ENCODE measurements at regions not wholly inside any gene's neighbourhood (a gene's known extent, or its start where the extent isn't known, plus 50 kb on each side); places are given as distances from the start of the nearest gene placed in this dataset.

DNA sequence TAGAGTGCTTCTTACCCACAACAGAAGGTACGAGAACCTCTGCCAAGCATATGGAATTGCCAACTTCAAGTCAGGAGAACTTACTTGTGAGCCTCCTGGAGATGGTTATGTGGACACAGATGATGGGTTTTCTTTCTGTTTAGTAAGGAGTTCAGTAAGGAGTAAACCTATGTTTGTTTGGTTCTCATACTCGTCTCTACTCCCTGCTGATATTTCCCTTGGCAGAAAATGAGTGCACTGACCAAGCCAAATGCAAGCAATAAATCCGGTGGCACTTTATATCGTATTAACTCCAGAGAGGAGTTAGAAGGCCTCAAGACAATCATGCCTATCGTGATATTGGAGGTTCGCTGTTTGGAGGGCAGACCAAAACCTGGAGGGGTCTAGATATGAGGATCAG lies 83.2 kb upstream of the CYP1B1 start:
- peaks cover 29 to 41% of the 10 kb centered on the region in 2 donors for H3K27me3 Mint-ChIP-seq (ENCODE audit: low read depth in 2 of 2)
- H3K27ac ChIP-seq (ENCODE audit: low read length), result no peak overlapping the region

DNA sequence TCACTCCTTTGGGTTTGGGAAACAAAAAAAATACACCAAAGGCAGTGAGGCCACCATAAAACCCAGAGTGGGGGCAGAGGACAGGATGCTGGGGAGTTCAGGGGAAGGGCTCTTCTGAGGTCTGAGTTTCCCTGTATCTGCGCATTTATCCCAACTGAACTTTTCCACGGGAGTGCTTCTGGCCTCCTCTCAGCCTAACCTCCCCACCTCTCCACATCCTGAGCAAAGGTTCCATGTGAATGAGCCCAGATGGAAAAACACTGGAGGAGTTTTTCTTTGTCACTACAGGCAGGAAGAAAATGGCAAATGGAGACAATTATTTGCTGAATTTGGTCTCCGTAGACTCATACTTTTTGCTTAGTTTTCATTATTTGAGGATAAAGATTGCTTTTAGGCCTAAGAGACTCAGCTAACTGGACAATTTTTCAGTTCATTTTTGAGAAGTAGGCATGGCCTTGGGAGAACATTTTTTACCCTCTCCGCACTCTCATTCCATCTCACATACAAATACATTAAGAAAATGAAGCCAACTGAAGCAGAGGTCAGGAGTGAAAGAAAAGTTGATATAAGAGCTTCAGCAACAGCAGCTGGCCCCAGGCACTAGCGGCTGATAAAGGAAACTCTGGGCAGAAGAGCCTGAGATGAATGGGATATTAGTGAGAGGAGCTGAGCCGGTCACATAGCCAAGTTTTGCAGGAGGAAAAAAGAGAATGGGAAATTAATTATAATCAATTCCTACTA lies 82.6 kb upstream of the CYP1B1 start:
- no peaks in the 10 kb centered on the region for H3K9me3 Mint-ChIP-seq
- H3K4me1 Mint-ChIP-seq, result no peaks in the 10 kb centered on the region
- no peak overlapping the region for H3K4me3 ChIP-seq (ENCODE audit: low read length)
- DNase-seq, result no peak
- H3K27ac Mint-ChIP-seq, result no peak overlapping the region
- H3K27me3 ChIP-seq (ENCODE audit: control insufficient read depth, insufficient read depth, low read length), result peaks cover 3% of the 10 kb centered on the region
- 100% methylated on average over 3 of the region's 6 CpGs for WGBS (ENCODE audit: insufficient coverage)
- no peak for ATAC-seq
- no peaks in the 10 kb centered on the region for H3K4me1 ChIP-seq (ENCODE audit: control insufficient read depth, insufficient read depth, low read length)
- TF ChIP-seq, protein P1, sequence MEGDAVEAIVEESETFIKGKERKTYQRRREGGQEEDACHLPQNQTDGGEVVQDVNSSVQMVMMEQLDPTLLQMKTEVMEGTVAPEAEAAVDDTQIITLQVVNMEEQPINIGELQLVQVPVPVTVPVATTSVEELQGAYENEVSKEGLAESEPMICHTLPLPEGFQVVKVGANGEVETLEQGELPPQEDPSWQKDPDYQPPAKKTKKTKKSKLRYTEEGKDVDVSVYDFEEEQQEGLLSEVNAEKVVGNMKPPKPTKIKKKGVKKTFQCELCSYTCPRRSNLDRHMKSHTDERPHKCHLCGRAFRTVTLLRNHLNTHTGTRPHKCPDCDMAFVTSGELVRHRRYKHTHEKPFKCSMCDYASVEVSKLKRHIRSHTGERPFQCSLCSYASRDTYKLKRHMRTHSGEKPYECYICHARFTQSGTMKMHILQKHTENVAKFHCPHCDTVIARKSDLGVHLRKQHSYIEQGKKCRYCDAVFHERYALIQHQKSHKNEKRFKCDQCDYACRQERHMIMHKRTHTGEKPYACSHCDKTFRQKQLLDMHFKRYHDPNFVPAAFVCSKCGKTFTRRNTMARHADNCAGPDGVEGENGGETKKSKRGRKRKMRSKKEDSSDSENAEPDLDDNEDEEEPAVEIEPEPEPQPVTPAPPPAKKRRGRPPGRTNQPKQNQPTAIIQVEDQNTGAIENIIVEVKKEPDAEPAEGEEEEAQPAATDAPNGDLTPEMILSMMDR (IDR thresholded peaks at IDR 0.05), result no peak
- H3K27ac ChIP-seq (ENCODE audit: low read length), result no peak overlapping the region
- H3K36me3 ChIP-seq (ENCODE audit: control insufficient read depth, insufficient read depth, low read length), result no peaks in the 10 kb centered on the region
- H3K36me3 Mint-ChIP-seq, result no peaks in the 10 kb centered on the region
- no peak overlapping the region for H3K4me3 Mint-ChIP-seq
- no peaks in the 10 kb centered on the region for H3K9me3 ChIP-seq (ENCODE audit: control insufficient read depth, insufficient read depth, low read length)
- intact Hi-C loops (cut with micrococcal nuclease), result no loop called here
- H3K27me3 Mint-ChIP-seq (ENCODE audit: low read depth in 2 of 2), result peaks cover 28 to 41% of the 10 kb centered on the region in 2 donors

More for the DNA sequence above, 83.2 kb upstream of the CYP1B1 start:
- ATAC-seq (no peak), DNase-seq (no peak)
- 88% methylated on average over 6 of the region's 6 CpGs for WGBS (ENCODE audit: insufficient coverage)
- H3K4me3 Mint-ChIP-seq, result no peak overlapping the region
- no peaks in the 10 kb centered on the region for H3K36me3 ChIP-seq (ENCODE audit: control insufficient read depth, insufficient read depth, low read length)
- intact Hi-C loops (cut with micrococcal nuclease), result no loop called here
- no peak overlapping the region for H3K4me3 ChIP-seq (ENCODE audit: low read length)
- peaks cover 3% of the 10 kb centered on the region for H3K27me3 ChIP-seq (ENCODE audit: control insufficient read depth, insufficient read depth, low read length)
- no peaks in the 10 kb centered on the region for H3K9me3 Mint-ChIP-seq
- TF ChIP-seq, protein P1 (IDR thresholded peaks at IDR 0.05), result no peak
- H3K4me1 Mint-ChIP-seq, result no peaks in the 10 kb centered on the region
- no peaks in the 10 kb centered on the region for H3K9me3 ChIP-seq (ENCODE audit: control insufficient read depth, insufficient read depth, low read length)
- H3K4me1 ChIP-seq (ENCODE audit: control insufficient read depth, insufficient read depth, low read length), result no peaks in the 10 kb centered on the region
- no peak overlapping the region for H3K27ac Mint-ChIP-seq
- H3K36me3 Mint-ChIP-seq, result no peaks in the 10 kb centered on the region

DNA sequence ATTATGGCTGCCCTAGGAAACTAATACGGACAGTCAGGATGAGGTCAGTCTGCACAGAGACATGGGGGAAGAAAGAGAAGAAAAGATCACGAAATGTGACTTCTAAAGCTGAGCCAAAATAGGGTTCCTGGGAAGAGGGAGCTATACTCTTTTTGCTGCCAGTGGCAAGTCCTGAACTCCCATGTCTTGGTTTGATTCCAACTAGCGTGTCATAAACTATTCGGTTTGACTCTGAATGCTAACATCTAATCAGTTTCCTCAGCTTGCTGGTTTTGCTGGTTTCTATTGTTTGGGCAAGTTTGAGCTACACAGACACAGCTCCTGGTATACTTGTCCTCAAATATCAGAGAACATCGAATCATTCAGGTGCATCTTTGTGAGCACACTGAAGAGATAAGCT lies 80.5 kb upstream of the CYP1B1 start:
- Mint-ChIP-seq H3K9me3 (no peaks in the 10 kb centered on the region), H3K4me3 (no peak overlapping the region), H3K36me3 (no peaks in the 10 kb centered on the region), H3K27me3 (ENCODE audit: low read depth in 2 of 2) (peaks cover 22 to 31% of the 10 kb centered on the region in 2 donors), H3K27ac (no peak overlapping the region), H3K4me1 (no peaks in the 10 kb centered on the region)
- Histone ChIP-seq H3K27me3 (ENCODE audit: control insufficient read depth, insufficient read depth, low read length) (peaks cover 3% of the 10 kb centered on the region), H3K4me1 (ENCODE audit: control insufficient read depth, insufficient read depth, low read length) (no peaks in the 10 kb centered on the region), H3K9me3 (ENCODE audit: control insufficient read depth, insufficient read depth, low read length) (no peaks in the 10 kb centered on the region), H3K4me3 (ENCODE audit: low read length) (no peak overlapping the region), H3K36me3 (ENCODE audit: control insufficient read depth, insufficient read depth, low read length) (no peaks in the 10 kb centered on the region), H3K27ac (ENCODE audit: low read length) (no peak overlapping the region)
- ATAC-seq (no peak), DNase-seq (no peak)
- intact Hi-C loops (cut with micrococcal nuclease), result no loop called here
- 83% methylated on average over 5 of the region's 5 CpGs for WGBS (ENCODE audit: insufficient coverage)
- TF ChIP-seq, protein P1 (IDR thresholded peaks at IDR 0.05), result no peak

DNA sequence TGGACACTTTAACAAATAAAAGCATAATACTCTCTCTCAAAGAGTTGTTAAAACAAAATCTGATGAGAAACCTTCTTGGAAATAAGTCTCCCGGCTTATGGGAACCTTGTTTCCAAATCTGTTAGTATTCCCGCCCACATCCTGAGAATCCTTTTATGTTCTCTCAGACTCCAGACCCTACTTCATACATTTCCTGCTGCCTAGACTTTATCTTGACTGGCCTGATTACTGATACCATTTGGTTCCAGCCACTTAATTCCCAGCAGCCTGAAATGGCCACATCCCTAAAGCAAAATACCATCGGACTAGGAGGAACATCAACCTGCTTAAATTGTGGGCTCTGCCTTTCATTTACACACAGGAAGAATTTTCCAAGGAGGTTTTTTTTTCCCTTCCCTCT lies 79.1 kb upstream of the CYP1B1 start:
- H3K36me3 Mint-ChIP-seq, result no peaks in the 10 kb centered on the region
- peaks cover 3% of the 10 kb centered on the region for H3K27me3 ChIP-seq (ENCODE audit: control insufficient read depth, insufficient read depth, low read length)
- TF ChIP-seq, protein P1 (IDR thresholded peaks at IDR 0.05), result no peak
- no peak overlapping the region for H3K27ac Mint-ChIP-seq
- H3K9me3 Mint-ChIP-seq, result no peaks in the 10 kb centered on the region
- no peaks in the 10 kb centered on the region for H3K36me3 ChIP-seq (ENCODE audit: control insufficient read depth, insufficient read depth, low read length)
- H3K27ac ChIP-seq (ENCODE audit: low read length), result no peak overlapping the region
- DNase-seq (no peak), ATAC-seq (no peak)
- intact Hi-C loops (cut with micrococcal nuclease), result no loop called here
- no peaks in the 10 kb centered on the region for H3K4me1 Mint-ChIP-seq
- no peak overlapping the region for H3K4me3 ChIP-seq (ENCODE audit: low read length)
- H3K4me3 Mint-ChIP-seq, result no peak overlapping the region
- H3K9me3 ChIP-seq (ENCODE audit: control insufficient read depth, insufficient read depth, low read length), result no peaks in the 10 kb centered on the region
- peaks cover 18 to 37% of the 10 kb centered on the region in 2 donors for H3K27me3 Mint-ChIP-seq (ENCODE audit: low read depth in 2 of 2)
- H3K4me1 ChIP-seq (ENCODE audit: control insufficient read depth, insufficient read depth, low read length), result no peaks in the 10 kb centered on the region
- 54% methylated on average over 3 of the region's 3 CpGs for WGBS (ENCODE audit: insufficient coverage)

Measured in natural killer cell (primary cell).